ENCODE measurements at regions not wholly inside any gene's neighbourhood (a gene's known extent, or its start where the extent isn't known, plus 50 kb on each side); places are given as distances from the start of the nearest gene placed in this dataset.

- Histone ChIP-seq H3K79me2 (ENCODE audit: control insufficient read depth in 1 of 2, insufficient read depth in 2 of 2, low read length in 2 of 2) (no peaks in the 10 kb centered on the region), H3K4me1 (replicated peaks in 1 of 4; ENCODE audit: control insufficient read depth in 3 of 4, insufficient read depth in 4 of 4, low read length in 3 of 4) (0 out of 7 replicates have a peak, but pooled peaks cover 0 to 4% (median 0%) of the 10 kb centered on the region in 4 experiments), H2BK5ac (ENCODE audit: low read depth, low read length) (no peak overlapping the region), H3K79me1 (ENCODE audit: low read depth, low read length) (no peaks in the 10 kb centered on the region), H3K4ac (replicated peaks; ENCODE audit: insufficient read length, low read depth, low read length) (no peak overlapping the region), H3K23me2 (ENCODE audit: low read depth, low read length) (no peaks in the 10 kb centered on the region), H3K36me3 (ENCODE audit: control insufficient read depth in 2 of 4, insufficient read depth in 4 of 4, low read length in 3 of 4) (no peaks in the 10 kb centered on the region), H3K9me3 (ENCODE audit: insufficient read depth in 2 of 2, low read depth in 1 of 2, low read length in 1 of 2) (no peaks in the 10 kb centered on the region), H3K14ac (ENCODE audit: insufficient read length) (no peak overlapping the region), H2BK12ac (ENCODE audit: low read depth, low read length) (no peak overlapping the region), H4K5ac (ENCODE audit: insufficient read length, low read depth, low read length) (no peak overlapping the region), H2AK5ac (ENCODE audit: low read depth, low read length) (no peak overlapping the region), H4K20me1 (replicated peaks in 1 of 2; ENCODE audit: control insufficient read depth in 1 of 2, insufficient read depth in 2 of 2, low read length in 2 of 2) (no peaks in the 10 kb centered on the region), H2BK120ac (replicated peaks; ENCODE audit: low read depth, low read length) (no peak overlapping the region), H3K56ac (replicated peaks; ENCODE audit: insufficient read length, low read depth, low read length) (no peak overlapping the region), H3K4me2 (ENCODE audit: insufficient read depth in 1 of 2, low read depth in 2 of 2, low read length in 2 of 2) (no peak overlapping the region), H3K27ac (ENCODE audit: low read depth, low read length) (no peak overlapping the region), H3K9ac (replicated peaks in 1 of 4; ENCODE audit: extremely low read depth in 1 of 4, low read depth in 3 of 4, low read length in 3 of 4) (no peak overlapping the region), H2BK20ac (ENCODE audit: low read length) (no peak overlapping the region), H4K8ac (ENCODE audit: extremely low read depth, insufficient read depth, low read length) (no peak overlapping the region), H3K4me3 (ENCODE audit: extremely low read depth in 1 of 4, insufficient read depth in 2 of 4, low read depth in 3 of 4, low read length in 4 of 4) (no peak overlapping the region), H3K27me3 (replicated peaks in 1 of 4; ENCODE audit: control insufficient read depth in 3 of 4, extremely low read depth in 1 of 4, insufficient read depth in 3 of 4, low read length in 3 of 4) (no peaks in the 10 kb centered on the region), H3K23ac (ENCODE audit: insufficient read length) (no peak overlapping the region), H4K91ac (replicated peaks; ENCODE audit: insufficient read length, low read length) (no peak overlapping the region), H2BK15ac (ENCODE audit: low read length) (no peak overlapping the region), H3K18ac (ENCODE audit: extremely low read depth, low read length) (no peak overlapping the region), H2AFZ (ENCODE audit: low read length) (no peak overlapping the region)
- no peak for FAIRE-seq
- TF ChIP-seq HDAC6 (IDR thresholded peaks at IDR 0.05; ENCODE audit: low read depth, low read length) (no peak), SP2 (IDR thresholded peaks at IDR 0.05; ENCODE audit: low read length) (no peak), NANOG (IDR thresholded peaks at IDR 0.05; ENCODE audit: insufficient read depth, low read depth, low read length, poor library complexity, severe bottlenecking) (no peak), TBP (IDR thresholded peaks at IDR 0.05; ENCODE audit: low read depth, low read length) (no peak)
- whole genome bisulfite sequencing, 2 experiments (ENCODE audit: extremely low coverage in 1 of 2, insufficient coverage in 1 of 2, insufficient read length in 1 of 2, insufficient replicate concordance in 2 of 2, low coverage in 1 of 2, low lambda C conversion rate in 2 of 2, missing lambda C conversion rate in 1 of 2), result 82% methylated on average over 2 of the region's 2 CpGs; no CpG with 5 or more reads in 1 of the 2 experiments
- ChIA-PET POLR2A (ENCODE audit: partially characterized antibody) (no interaction called here), CTCF (ENCODE audit: partially characterized antibody) (interaction anchor here (0.6 to 1.2 kb wide), 3 partner anchors 9 to 252 kb away, joined by 3 to 4 read pairs (median 3); no protein-coding TSS in a partner anchor)
- no peak for DNase-seq (ENCODE audit: low read depth in 1 of 2, low spot score in 2 of 2)
Measured at GRCh38 chr7:46781901-46782439, 799.9 kb downstream of the TNS3 start.

Data from H1 (cell line).